ENCODE measurements at regions not wholly inside any gene's neighbourhood (a gene's known extent, or its start where the extent isn't known, plus 50 kb on each side); places are given as distances from the start of the nearest gene placed in this dataset.

DNA sequence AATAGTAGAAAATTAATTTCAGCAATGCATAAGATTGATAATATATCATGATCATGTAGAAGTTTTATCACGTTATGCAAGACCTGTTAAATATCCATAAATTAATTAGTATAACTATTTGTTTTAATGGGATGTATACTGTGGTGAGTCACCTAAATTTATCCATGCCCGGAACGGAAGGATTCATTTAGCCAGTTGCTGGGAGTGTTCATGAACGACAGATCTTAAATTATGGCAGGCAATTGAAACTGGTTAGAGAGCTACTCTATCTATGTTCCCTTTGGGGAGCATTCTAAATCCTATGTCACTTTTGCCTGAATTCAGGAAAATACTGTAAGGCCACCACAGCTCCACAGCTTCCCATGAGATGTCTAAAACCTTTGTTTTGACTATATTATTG lies 1950.5 kb upstream of the AGA start:
- no TSS peak for BruUV-seq (replicated peaks)
- Histone ChIP-seq H3K9me3 (ENCODE audit: control insufficient read depth in 1 of 2, insufficient read depth in 1 of 2, low read depth in 1 of 2, low read length in 2 of 2) (no peaks in the 10 kb centered on the region), H3K36me3 (ENCODE audit: control insufficient read depth in 1 of 2, insufficient read depth in 2 of 2, low read length in 2 of 2) (no peaks in the 10 kb centered on the region), H4K20me1 (ENCODE audit: insufficient read depth) (no peaks in the 10 kb centered on the region), H3K4me2 (ENCODE audit: low read length) (no peak overlapping the region), H3K79me2 (ENCODE audit: insufficient read depth, low read length) (no peaks in the 10 kb centered on the region), H3K27me3 (ENCODE audit: insufficient read depth, low read length) (no peaks in the 10 kb centered on the region), H3K27ac (ENCODE audit: low read depth, low read length) (no peak overlapping the region), H3K9me2 (ENCODE audit: insufficient read depth) (no peaks in the 10 kb centered on the region), H3K9ac (ENCODE audit: low read length) (no peak overlapping the region), H3K4me1 (ENCODE audit: control insufficient read depth in 1 of 2, insufficient read depth in 2 of 2, low read length in 2 of 2) (no peaks in the 10 kb centered on the region), H3K4me3 (replicated peaks in 1 of 2; ENCODE audit: low read depth in 1 of 2, low read length in 2 of 2) (no peak overlapping the region), H2AFZ (ENCODE audit: low read depth, low read length, poor library complexity, severe bottlenecking) (no peak overlapping the region)
- TF ChIP-seq, protein P1, sequence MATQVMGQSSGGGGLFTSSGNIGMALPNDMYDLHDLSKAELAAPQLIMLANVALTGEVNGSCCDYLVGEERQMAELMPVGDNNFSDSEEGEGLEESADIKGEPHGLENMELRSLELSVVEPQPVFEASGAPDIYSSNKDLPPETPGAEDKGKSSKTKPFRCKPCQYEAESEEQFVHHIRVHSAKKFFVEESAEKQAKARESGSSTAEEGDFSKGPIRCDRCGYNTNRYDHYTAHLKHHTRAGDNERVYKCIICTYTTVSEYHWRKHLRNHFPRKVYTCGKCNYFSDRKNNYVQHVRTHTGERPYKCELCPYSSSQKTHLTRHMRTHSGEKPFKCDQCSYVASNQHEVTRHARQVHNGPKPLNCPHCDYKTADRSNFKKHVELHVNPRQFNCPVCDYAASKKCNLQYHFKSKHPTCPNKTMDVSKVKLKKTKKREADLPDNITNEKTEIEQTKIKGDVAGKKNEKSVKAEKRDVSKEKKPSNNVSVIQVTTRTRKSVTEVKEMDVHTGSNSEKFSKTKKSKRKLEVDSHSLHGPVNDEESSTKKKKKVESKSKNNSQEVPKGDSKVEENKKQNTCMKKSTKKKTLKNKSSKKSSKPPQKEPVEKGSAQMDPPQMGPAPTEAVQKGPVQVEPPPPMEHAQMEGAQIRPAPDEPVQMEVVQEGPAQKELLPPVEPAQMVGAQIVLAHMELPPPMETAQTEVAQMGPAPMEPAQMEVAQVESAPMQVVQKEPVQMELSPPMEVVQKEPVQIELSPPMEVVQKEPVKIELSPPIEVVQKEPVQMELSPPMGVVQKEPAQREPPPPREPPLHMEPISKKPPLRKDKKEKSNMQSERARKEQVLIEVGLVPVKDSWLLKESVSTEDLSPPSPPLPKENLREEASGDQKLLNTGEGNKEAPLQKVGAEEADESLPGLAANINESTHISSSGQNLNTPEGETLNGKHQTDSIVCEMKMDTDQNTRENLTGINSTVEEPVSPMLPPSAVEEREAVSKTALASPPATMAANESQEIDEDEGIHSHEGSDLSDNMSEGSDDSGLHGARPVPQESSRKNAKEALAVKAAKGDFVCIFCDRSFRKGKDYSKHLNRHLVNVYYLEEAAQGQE (IDR thresholded peaks at IDR 0.05; ENCODE audit: low read depth), result no peak
- TF ChIP-seq YY1 (IDR thresholded peaks at IDR 0.05; ENCODE audit: extremely low read depth, insufficient replicate concordance, low read depth, low read length), result no peak
- TF ChIP-seq EGR1 (IDR thresholded peaks at IDR 0.05; ENCODE audit: low read depth), result no peak
- TF ChIP-seq, protein P2, sequence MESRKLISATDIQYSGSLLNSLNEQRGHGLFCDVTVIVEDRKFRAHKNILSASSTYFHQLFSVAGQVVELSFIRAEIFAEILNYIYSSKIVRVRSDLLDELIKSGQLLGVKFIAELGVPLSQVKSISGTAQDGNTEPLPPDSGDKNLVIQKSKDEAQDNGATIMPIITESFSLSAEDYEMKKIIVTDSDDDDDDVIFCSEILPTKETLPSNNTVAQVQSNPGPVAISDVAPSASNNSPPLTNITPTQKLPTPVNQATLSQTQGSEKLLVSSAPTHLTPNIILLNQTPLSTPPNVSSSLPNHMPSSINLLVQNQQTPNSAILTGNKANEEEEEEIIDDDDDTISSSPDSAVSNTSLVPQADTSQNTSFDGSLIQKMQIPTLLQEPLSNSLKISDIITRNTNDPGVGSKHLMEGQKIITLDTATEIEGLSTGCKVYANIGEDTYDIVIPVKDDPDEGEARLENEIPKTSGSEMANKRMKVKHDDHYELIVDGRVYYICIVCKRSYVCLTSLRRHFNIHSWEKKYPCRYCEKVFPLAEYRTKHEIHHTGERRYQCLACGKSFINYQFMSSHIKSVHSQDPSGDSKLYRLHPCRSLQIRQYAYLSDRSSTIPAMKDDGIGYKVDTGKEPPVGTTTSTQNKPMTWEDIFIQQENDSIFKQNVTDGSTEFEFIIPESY (IDR thresholded peaks at IDR 0.05; ENCODE audit: extremely low read depth, insufficient replicate concordance, low read length), result no peak
- no peak for TF ChIP-seq CBX3 (IDR thresholded peaks at IDR 0.05; ENCODE audit: low read depth)
- no peak for TF ChIP-seq SRF (IDR thresholded peaks at IDR 0.05; ENCODE audit: low read depth)
- TF ChIP-seq EZH2 (IDR thresholded peaks at IDR 0.05), result no peak
- TF ChIP-seq POLR2A (IDR thresholded peaks at IDR 0.05; ENCODE audit: borderline replicate concordance, extremely low read depth, insufficient read depth, insufficient read length), result no peak
- no peak for TF ChIP-seq CEBPB (IDR thresholded peaks at IDR 0.05; ENCODE audit: low read depth)
- no peak for TF ChIP-seq POLR2AphosphoS5 (IDR thresholded peaks at IDR 0.05; ENCODE audit: low read depth, low read length)
- no peak for TF ChIP-seq RAD21 (IDR thresholded peaks at IDR 0.05; ENCODE audit: low read depth)
- no peak for TF ChIP-seq FOSL1 (IDR thresholded peaks at IDR 0.05; ENCODE audit: low read depth)
- TF ChIP-seq SP1 (IDR thresholded peaks at IDR 0.05; ENCODE audit: low read depth), result no peak
- TF ChIP-seq, protein P3, sequence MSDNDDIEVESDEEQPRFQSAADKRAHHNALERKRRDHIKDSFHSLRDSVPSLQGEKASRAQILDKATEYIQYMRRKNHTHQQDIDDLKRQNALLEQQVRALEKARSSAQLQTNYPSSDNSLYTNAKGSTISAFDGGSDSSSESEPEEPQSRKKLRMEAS (IDR thresholded peaks at IDR 0.05), result no peak
- RAD21 ChIA-PET (ENCODE audit: low non-redundant PET in 1 of 2, low total read pairs in 2 of 2, uncharacterized antibody in 2 of 2, unreplicated experiment in 2 of 2), result no interaction called here
- POLR2A ChIA-PET, result no interaction called here
- DNase-seq (ENCODE audit: low read depth, low spot score), result no peak
- no peak for ATAC-seq
- intact Hi-C loops (cut with micrococcal nuclease), result no loop called here
- CTCF ChIA-PET, result no interaction called here

Data from HCT116 (cell line).